ENCODE measurements at regions not wholly inside any gene's neighbourhood (a gene's known extent, or its start where the extent isn't known, plus 50 kb on each side); places are given as distances from the start of the nearest gene placed in this dataset.
"Not testable (repeated sequence)": the region's sequence is repeated elsewhere in the genome, so short reads cannot be mapped to it uniquely, and the experiment has no call there.

- not testable (repeated sequence) for TF ChIP-seq CTCF (IDR thresholded peaks at IDR 0.05; ENCODE audit: low read length); EZH2 (IDR thresholded peaks at IDR 0.05; ENCODE audit: borderline replicate concordance, low read length)
Observed at GRCh38 chr22:22193006-22193405, 51.6 kb upstream of the VPREB1 start.

Measured in OCI-LY1 (cell line).